Skeletal muscle tissue (tissue), 3 donors: ENCODE measurements at regions not wholly inside any gene's neighbourhood (a gene's known extent, or its start where the extent isn't known, plus 50 kb on each side); places are given as distances from the start of the nearest gene placed in this dataset.

Experiments used
- H3K27ac ChIP-seq: one replicate; pipeline ENCODE4 v1.7.0; 2013; ENCODE audit warnings: mild to moderate bottlenecking, low read depth, low read length, inconsistent platforms
- H3K27me3 ChIP-seq, 3 donors: one replicate each; pipeline ENCODE4 v1.7.0; 2013; ENCODE audit warnings: low read length in 3 of 3; ENCODE audit not compliant: control insufficient read depth in 3 of 3, insufficient read depth in 3 of 3
- H3K36me3 ChIP-seq, 3 donors: one replicate each; pipeline ENCODE4 v1.7.0; 2013; ENCODE audit warnings: low read length in 3 of 3; ENCODE audit not compliant: control insufficient read depth in 3 of 3, insufficient read depth in 3 of 3
- H3K4me1 ChIP-seq, 3 donors: one replicate each; pipeline ENCODE4 v1.7.0; 2013; ENCODE audit warnings: low read length in 3 of 3, mild to moderate bottlenecking in 3 of 3; ENCODE audit not compliant: control insufficient read depth in 3 of 3, insufficient read depth in 3 of 3
- H3K4me3 ChIP-seq, 3 donors: one replicate each; pipeline ENCODE4 v1.7.0; 2013; ENCODE audit warnings: low read length in 3 of 3
- H3K9ac ChIP-seq, 3 donors: one replicate each; pipeline ENCODE4 v1.7.0; 2013; ENCODE audit warnings: low read length in 3 of 3, mild to moderate bottlenecking in 3 of 3, moderate library complexity in 2 of 3, low read depth in 1 of 3
- H3K9me3 ChIP-seq, 3 donors: one replicate each; pipeline ENCODE4 v1.7.0; 2013; ENCODE audit warnings: low read length in 3 of 3; ENCODE audit not compliant: control insufficient read depth in 3 of 3
- donor health status: Osteomylitis.

DNA sequence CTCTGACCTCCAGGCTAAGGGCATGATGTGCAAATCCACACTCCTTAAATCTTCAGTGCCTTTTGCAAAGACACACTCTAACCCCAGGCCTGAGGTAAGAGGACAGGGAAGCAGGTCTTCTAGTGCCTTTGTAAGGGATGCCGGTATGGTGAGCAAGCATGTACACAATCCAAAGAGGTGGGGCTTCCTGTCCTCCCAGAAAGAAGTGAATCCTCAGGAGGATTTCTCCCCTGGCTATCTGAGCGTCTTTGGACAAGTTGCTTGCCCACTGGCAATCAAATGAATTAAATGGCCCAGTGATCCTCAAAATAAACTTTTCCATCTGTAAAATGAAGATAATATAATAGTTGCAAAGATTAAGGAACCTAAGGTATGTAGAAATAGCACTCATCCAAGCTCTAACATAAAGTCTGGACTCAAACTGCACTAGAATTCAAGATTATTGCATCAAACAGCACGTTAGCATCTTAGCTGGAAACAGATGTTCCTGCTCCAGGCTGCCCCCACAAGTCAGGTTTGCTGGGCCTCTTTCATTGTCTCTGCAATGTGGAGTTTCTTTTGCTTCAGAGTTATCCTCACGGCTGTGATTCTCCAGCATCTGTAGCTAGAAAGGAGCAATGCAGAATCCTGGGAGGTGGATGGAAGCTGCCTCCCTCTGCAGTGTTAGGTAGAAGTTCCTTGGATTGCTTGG is 249.6 kb downstream of the TSHZ3 start:
- Histone ChIP-seq H3K27ac (no peak overlapping the region), H3K27me3 (no peaks in the 10 kb centered on the region), H3K4me1 (peaks cover 0 to 6% (median 2%) of the 10 kb centered on the region in 3 donors), H3K9me3 (no peaks in the 10 kb centered on the region), H3K9ac (no peak overlapping the region), H3K36me3 (no peaks in the 10 kb centered on the region), H3K4me3 (no peak overlapping the region)

DNA sequence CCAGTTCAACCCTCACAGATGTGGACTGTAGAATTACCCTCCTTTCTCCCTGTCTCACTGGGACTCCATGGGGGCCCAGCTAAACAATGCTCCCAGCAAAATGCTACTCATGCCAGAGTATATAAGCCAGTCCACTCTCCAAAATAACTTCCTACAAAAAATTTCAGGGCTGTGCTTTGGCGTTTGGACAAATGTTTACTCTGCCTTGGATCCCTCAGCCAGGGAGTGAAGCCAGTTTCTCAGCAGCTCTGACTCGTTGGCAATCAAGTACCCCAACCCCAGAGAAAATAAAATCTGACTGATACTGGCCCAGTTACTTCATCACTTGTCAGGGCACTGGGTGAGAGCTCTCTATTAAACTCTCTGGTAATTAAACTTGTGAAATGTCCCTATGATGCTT is 250.4 kb downstream of the TSHZ3 start:
- Histone ChIP-seq H3K4me1 (peaks cover 0 to 6% (median 2%) of the 10 kb centered on the region in 3 donors), H3K27ac (no peak overlapping the region), H3K36me3 (no peaks in the 10 kb centered on the region), H3K27me3 (no peaks in the 10 kb centered on the region), H3K9me3 (no peaks in the 10 kb centered on the region), H3K4me3 (no peak overlapping the region), H3K9ac (no peak overlapping the region)

DNA sequence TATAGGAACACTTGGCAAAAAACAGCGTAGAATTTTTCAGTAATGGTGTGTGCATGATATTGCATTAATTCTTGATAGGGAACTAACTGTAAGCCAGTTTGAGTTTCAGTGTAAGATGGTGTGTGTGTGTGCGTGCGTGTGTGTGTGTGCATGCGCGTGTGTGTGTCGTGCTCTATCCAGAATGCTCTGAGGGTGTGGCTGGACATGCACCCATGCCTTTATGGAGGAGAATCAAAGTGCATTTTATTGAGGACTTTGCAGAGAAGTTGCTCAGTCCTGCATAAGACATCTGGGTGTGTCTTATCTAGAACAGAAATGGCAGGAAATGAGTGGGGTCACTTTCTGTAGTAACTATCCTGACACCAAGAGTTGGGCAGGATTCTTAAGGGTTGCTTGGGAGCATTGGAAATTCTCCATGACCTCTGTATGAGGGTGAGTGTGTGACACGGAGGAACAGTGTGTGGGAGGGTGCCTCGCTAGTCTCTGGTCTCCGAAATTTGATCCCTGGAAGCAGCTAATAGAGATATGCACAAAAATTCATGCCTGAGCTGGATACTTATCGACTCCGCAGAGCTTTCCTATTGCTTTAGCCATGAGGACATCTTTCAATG is 252.2 kb downstream of the TSHZ3 start:
- Histone ChIP-seq H3K27ac (no peak overlapping the region), H3K9me3 (no peaks in the 10 kb centered on the region), H3K9ac (no peak overlapping the region), H3K4me3 (no peak overlapping the region), H3K4me1 (peaks cover 0 to 6% (median 2%) of the 10 kb centered on the region in 3 donors), H3K27me3 (no peaks in the 10 kb centered on the region), H3K36me3 (no peaks in the 10 kb centered on the region)

DNA sequence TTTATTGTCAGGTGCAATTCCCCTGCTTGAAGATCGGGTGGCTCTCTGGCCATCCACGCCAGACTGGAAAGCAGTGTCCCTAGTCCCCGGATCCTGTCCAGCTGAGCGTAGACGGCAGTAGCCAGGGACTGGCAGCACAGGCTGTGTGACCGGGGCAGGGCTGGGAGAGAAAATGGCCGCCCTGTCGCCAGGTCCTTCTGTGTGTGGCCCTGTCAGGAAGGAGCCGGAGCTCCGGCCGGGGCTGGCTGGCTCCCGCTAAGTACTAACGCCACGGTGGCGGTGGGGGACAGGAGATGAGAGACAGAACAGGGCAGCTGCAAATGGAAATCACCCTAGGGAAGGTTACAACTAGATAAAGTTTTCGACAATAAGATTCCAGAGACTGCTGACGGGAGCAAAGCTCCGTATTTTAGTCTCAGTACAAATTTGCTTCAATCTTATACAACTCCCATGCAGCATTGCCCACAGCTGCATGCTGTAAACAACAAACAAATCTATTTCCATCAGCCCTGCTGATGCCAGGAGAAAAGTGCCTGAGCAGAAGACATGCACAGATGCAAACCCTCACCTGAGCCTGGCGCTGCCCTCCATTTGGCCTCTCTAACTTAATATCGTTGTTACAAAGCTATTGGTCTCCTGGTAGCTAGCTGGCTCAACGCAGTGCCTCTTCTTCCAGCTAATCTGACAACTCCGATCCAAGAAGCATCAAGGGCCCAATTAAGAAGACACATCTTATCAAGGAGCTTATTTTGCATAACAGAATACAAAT is 253.0 kb downstream of the TSHZ3 start:
- Histone ChIP-seq H3K27me3 (no peaks in the 10 kb centered on the region), H3K9me3 (no peaks in the 10 kb centered on the region), H3K27ac (no peak overlapping the region), H3K36me3 (no peaks in the 10 kb centered on the region), H3K4me1 (peaks cover 0 to 6% (median 2%) of the 10 kb centered on the region in 3 donors), H3K4me3 (peak overlapping the region in 1 of 3 donors; percentile 50), H3K9ac (peak overlapping the region in 1 of 3 donors; percentile 25)

DNA sequence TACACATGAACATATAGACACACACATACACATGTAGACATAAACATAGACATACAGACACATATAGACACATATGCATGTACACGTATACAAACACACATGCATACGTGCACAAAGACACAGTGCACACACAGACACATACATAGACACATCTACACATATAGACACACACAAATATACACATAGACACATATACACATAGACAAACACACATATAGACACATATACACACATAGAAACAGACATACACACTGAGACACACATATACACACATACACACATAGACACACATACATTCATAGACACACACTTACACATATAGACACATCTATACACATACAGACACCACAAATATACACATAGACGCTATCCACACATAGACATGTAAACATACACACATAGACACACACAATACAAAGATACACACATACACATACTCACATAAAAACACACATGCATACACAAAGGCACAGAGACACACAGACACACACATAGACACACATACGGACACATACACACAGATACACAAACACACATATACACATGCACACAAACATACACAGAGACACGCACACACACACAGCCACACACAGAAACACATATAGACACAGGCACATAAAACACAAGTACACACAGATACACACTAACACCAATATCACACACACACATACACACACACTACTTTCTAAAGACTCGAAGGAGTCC is 254.0 kb downstream of the TSHZ3 start:
- Histone ChIP-seq H3K4me3 (no peak overlapping the region), H3K4me1 (peaks cover 0 to 6% (median 2%) of the 10 kb centered on the region in 3 donors), H3K9ac (no peak overlapping the region), H3K9me3 (no peaks in the 10 kb centered on the region), H3K27ac (no peak overlapping the region), H3K27me3 (no peaks in the 10 kb centered on the region), H3K36me3 (no peaks in the 10 kb centered on the region)

DNA sequence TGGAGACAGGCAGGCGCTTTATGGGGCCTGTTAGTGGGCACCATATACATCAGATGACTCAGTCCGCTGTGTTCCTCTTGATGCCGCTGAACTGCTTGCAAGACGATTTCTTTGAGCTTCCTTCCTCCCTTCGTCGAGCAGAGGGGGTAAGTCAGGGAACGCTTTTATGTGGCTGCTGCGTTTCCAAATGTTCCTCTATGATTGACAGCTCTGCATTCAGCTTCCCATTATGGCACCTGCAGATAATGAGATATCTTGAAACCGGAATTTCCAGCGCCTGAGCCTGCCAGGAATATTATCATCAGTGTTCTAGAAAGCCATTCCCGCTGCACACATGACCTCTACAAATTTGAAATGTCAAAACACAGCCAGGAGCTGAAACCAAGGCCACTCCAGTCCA is 257.0 kb downstream of the TSHZ3 start:
- no peak overlapping the region for H3K27ac ChIP-seq
- no peak overlapping the region for H3K4me3 ChIP-seq
- no peak overlapping the region for H3K9ac ChIP-seq
- peaks cover 0 to 6% (median 2%) of the 10 kb centered on the region in 3 donors for H3K4me1 ChIP-seq
- no peaks in the 10 kb centered on the region for H3K36me3 ChIP-seq
- no peaks in the 10 kb centered on the region for H3K9me3 ChIP-seq
- H3K27me3 ChIP-seq: no peaks in the 10 kb centered on the region

DNA sequence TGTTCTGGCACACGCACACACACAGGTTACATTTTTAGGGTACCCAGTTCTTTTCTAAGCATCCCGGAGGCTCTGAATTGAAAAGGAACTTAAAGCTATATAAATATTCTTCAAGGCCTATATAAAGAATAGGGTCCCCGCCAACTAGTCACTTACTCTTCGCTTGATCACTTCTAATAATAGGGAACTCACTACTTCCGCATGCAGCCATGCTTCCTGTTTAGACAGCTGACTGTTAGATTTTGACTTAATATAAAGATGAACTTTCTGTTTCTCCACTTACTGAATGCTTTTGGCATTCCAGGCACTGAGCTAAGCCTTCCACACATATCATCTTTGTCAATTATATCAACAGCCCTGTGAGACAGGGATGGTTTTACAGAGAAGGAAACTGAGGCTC is 259.6 kb downstream of the TSHZ3 start:
- Histone ChIP-seq H3K36me3 (no peaks in the 10 kb centered on the region), H3K27ac (no peak overlapping the region)

DNA sequence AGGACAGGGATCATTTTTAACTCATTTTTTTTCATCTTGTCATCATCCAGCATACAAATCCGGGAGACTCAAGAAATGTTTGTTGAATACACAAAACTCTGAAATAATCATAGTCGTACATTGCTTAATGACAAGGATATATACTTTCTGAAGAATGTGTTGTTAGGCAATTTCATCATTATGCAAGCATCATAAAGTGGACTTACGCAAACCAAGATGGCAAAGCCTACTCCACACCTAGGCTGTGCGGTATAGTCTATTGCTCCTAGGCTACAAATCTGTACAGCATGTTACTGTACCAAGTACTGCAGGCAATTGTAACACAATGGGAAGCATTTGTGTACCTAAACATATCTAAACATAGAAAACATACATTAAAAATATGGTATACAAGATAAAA is 264.1 kb downstream of the TSHZ3 start:
- no peaks in the 10 kb centered on the region for H3K36me3 ChIP-seq
- no peak overlapping the region for H3K9ac ChIP-seq
- H3K9me3 ChIP-seq: no peaks in the 10 kb centered on the region
- H3K4me1 ChIP-seq: no peaks in the 10 kb centered on the region
- no peaks in the 10 kb centered on the region for H3K27me3 ChIP-seq
- no peak overlapping the region for H3K27ac ChIP-seq
- no peak overlapping the region for H3K4me3 ChIP-seq

More for the DNA sequence above, 259.6 kb downstream of the TSHZ3 start:
- Histone ChIP-seq H3K9ac (no peak overlapping the region), H3K4me3 (no peak overlapping the region), H3K4me1 (no peaks in the 10 kb centered on the region), H3K27me3 (no peaks in the 10 kb centered on the region), H3K9me3 (no peaks in the 10 kb centered on the region)

DNA sequence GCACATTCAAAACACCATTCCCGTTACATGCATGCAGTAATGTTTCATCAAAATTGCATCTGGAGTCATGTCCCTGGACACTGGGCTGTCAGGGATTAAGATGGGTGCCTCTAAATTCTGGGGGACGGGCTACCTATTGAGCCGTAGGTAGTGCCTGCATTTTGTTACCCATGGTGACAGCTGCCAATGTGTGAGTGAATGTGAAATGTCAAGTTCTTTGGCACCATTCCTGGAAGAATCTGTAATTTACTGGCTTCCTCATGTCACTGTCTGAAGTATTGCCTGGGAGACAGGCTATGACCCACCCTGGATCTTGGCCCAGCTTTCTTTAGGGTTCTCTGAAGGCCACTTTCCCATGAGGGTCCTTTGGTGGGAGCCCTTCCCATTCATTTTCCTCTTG is 266.1 kb downstream of the TSHZ3 start:
- H3K9me3 ChIP-seq: no peaks in the 10 kb centered on the region
- no peak overlapping the region for H3K27ac ChIP-seq
- peaks cover 0 to 2% (median 0%) of the 10 kb centered on the region in 3 donors for H3K27me3 ChIP-seq
- no peak overlapping the region for H3K4me3 ChIP-seq
- no peaks in the 10 kb centered on the region for H3K36me3 ChIP-seq
- H3K9ac ChIP-seq: no peak overlapping the region
- no peaks in the 10 kb centered on the region for H3K4me1 ChIP-seq
